ENCODE measurements at regions not wholly inside any gene's neighbourhood (a gene's known extent, or its start where the extent isn't known, plus 50 kb on each side); places are given as distances from the start of the nearest gene placed in this dataset.

DNA sequence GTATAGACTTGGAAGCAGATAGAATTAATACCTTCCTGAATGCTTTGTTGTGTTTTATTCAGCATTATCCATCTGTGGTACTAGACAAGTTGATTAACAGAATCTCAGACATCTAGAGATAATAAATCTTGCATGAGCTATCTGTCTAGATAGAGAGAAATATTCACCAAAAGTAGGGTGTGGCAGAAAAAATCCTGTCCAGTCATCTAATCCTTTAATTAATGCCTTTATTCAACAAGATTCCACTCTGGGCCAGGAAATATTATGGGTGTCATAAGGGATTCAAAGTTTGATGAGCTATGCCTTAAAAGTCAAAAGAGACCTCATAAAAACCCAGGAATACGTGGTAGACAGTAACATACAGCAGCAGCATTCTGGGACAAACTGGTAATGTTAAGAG lies 601.2 kb downstream of the LMO4 start:
- no peak for FAIRE-seq
- H3K4me3 ChIP-seq (ENCODE audit: low read length in 3 of 3) = no peak overlapping the region
- peaks cover 0 to 4% (median 0%) of the 10 kb centered on the region in 3 donors for H3K9me3 ChIP-seq (ENCODE audit: control insufficient read depth in 2 of 3, insufficient read depth in 1 of 3, low read length in 3 of 3)
- H3K9ac ChIP-seq (ENCODE audit: low read length in 3 of 3) = no peak overlapping the region
- no peaks in the 10 kb centered on the region for H3K36me3 ChIP-seq (ENCODE audit: control insufficient read depth in 2 of 3, insufficient read depth in 3 of 3, low read length in 3 of 3)
- DNase-seq = no peak
- H3K4me1 ChIP-seq (ENCODE audit: control insufficient read depth in 2 of 3, insufficient read depth in 2 of 3, low read depth in 1 of 3, low read length in 3 of 3) = no peaks in the 10 kb centered on the region
- intact Hi-C loops (cut with DNase I) = no loop called here
- H3K27me3 ChIP-seq (ENCODE audit: control insufficient read depth, insufficient read depth, low read length) = no peaks in the 10 kb centered on the region
- H3K27ac ChIP-seq (ENCODE audit: low read depth in 2 of 2, low read length in 2 of 2) = no peak overlapping the region
- TF ChIP-seq, protein P1, sequence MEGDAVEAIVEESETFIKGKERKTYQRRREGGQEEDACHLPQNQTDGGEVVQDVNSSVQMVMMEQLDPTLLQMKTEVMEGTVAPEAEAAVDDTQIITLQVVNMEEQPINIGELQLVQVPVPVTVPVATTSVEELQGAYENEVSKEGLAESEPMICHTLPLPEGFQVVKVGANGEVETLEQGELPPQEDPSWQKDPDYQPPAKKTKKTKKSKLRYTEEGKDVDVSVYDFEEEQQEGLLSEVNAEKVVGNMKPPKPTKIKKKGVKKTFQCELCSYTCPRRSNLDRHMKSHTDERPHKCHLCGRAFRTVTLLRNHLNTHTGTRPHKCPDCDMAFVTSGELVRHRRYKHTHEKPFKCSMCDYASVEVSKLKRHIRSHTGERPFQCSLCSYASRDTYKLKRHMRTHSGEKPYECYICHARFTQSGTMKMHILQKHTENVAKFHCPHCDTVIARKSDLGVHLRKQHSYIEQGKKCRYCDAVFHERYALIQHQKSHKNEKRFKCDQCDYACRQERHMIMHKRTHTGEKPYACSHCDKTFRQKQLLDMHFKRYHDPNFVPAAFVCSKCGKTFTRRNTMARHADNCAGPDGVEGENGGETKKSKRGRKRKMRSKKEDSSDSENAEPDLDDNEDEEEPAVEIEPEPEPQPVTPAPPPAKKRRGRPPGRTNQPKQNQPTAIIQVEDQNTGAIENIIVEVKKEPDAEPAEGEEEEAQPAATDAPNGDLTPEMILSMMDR (IDR thresholded peaks at IDR 0.05; ENCODE audit: borderline replicate concordance, extremely low read depth, insufficient read depth) = no peak

DNA sequence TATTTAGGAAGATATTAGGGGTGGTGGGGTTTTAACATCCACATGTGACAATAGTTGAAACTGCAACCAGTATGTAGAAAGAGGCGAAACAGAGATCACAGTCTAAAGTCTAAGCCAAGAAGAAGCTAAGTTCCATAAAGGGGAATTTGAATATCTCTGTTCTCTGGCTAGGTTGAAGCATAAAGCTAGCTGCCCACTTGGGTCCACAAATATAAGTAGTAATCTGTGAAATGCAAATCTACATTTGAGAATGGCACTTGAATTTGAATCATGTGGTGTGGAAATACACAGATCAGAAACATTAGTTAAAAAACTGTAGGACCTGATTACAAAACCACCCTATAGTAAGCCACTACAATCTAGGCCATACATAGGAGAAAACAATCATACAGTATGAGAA lies 602.1 kb downstream of the LMO4 start:
- no peaks in the 10 kb centered on the region for H3K36me3 ChIP-seq (ENCODE audit: control insufficient read depth in 2 of 3, insufficient read depth in 3 of 3, low read length in 3 of 3)
- no peak for FAIRE-seq

DNA sequence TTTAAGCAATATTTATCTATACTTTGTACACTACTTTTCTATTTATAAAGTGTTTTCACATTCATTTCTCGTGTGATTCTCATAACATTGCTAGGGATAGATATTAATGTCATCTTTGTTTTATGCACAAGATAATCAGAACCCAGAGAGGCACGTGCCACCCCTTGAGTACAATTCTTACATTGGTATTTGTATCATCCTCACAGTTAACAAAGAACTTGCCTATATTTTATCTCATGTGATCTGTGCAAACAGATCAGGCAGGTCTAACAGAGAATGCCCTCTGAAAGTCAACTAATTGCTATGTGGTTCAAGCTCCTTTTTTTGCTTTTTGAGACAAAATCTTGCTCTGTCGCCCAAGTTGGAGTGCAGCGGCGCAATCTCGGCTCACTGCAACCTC lies 604.5 kb downstream of the LMO4 start:
- intact Hi-C loops (cut with DNase I) = no loop called here
- TF ChIP-seq, protein P1 (IDR thresholded peaks at IDR 0.05; ENCODE audit: borderline replicate concordance, extremely low read depth, insufficient read depth) = no peak
- no peak for FAIRE-seq
- DNase-seq = no peak
- Histone ChIP-seq H3K27me3 (ENCODE audit: control insufficient read depth, insufficient read depth, low read length) (no peaks in the 10 kb centered on the region), H3K36me3 (ENCODE audit: control insufficient read depth in 2 of 3, insufficient read depth in 3 of 3, low read length in 3 of 3) (no peaks in the 10 kb centered on the region), H3K4me1 (ENCODE audit: control insufficient read depth in 2 of 3, insufficient read depth in 2 of 3, low read depth in 1 of 3, low read length in 3 of 3) (no peaks in the 10 kb centered on the region), H3K9ac (ENCODE audit: low read length in 3 of 3) (no peak overlapping the region), H3K4me3 (ENCODE audit: low read length in 3 of 3) (no peak overlapping the region), H3K9me3 (ENCODE audit: control insufficient read depth in 2 of 3, insufficient read depth in 1 of 3, low read length in 3 of 3) (peaks cover 0 to 4% (median 0%) of the 10 kb centered on the region in 3 donors), H3K27ac (ENCODE audit: low read depth in 2 of 2, low read length in 2 of 2) (no peak overlapping the region)

More for the DNA sequence above, 602.1 kb downstream of the LMO4 start:
- Histone ChIP-seq H3K27ac (ENCODE audit: low read depth in 2 of 2, low read length in 2 of 2) (no peak overlapping the region), H3K9ac (ENCODE audit: low read length in 3 of 3) (no peak overlapping the region), H3K9me3 (ENCODE audit: control insufficient read depth in 2 of 3, insufficient read depth in 1 of 3, low read length in 3 of 3) (peaks cover 0 to 4% (median 0%) of the 10 kb centered on the region in 3 donors), H3K4me1 (ENCODE audit: control insufficient read depth in 2 of 3, insufficient read depth in 2 of 3, low read depth in 1 of 3, low read length in 3 of 3) (no peaks in the 10 kb centered on the region), H3K4me3 (ENCODE audit: low read length in 3 of 3) (no peak overlapping the region), H3K27me3 (ENCODE audit: control insufficient read depth, insufficient read depth, low read length) (no peaks in the 10 kb centered on the region)
- no peak for DNase-seq
- TF ChIP-seq, protein P1 (IDR thresholded peaks at IDR 0.05; ENCODE audit: borderline replicate concordance, extremely low read depth, insufficient read depth) = no peak
- intact Hi-C loops (cut with DNase I) = no loop called here

DNA sequence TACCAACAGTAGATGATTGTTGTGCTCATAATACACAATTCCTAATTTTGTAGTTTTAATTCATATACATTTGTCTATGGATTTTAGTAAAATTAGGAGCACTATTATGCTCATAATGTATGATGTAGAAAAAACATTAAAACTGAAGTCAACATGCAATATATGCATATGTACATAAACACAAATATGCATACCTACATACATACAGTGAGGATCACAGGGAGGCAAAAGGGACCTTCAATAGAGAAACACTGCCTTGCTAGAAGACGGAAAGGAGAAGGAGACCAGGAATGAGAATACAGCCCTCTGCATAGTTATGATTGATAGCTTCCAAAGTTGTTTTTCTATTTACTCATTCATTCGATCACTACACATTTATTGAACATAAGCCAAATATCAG lies 606.5 kb downstream of the LMO4 start:
- no peaks in the 10 kb centered on the region for H3K4me1 ChIP-seq (ENCODE audit: control insufficient read depth in 2 of 3, insufficient read depth in 2 of 3, low read depth in 1 of 3, low read length in 3 of 3)

More for the DNA sequence above, 606.5 kb downstream of the LMO4 start:
- Histone ChIP-seq H3K27me3 (ENCODE audit: control insufficient read depth, insufficient read depth, low read length) (no peaks in the 10 kb centered on the region), H3K9me3 (ENCODE audit: control insufficient read depth in 2 of 3, insufficient read depth in 1 of 3, low read length in 3 of 3) (peaks cover 0 to 4% (median 0%) of the 10 kb centered on the region in 3 donors), H3K4me3 (ENCODE audit: low read length in 3 of 3) (no peak overlapping the region), H3K36me3 (ENCODE audit: control insufficient read depth in 2 of 3, insufficient read depth in 3 of 3, low read length in 3 of 3) (no peaks in the 10 kb centered on the region), H3K27ac (ENCODE audit: low read depth in 2 of 2, low read length in 2 of 2) (no peak overlapping the region), H3K9ac (ENCODE audit: low read length in 3 of 3) (no peak overlapping the region)
- FAIRE-seq = no peak
- TF ChIP-seq, protein P1 (IDR thresholded peaks at IDR 0.05; ENCODE audit: borderline replicate concordance, extremely low read depth, insufficient read depth) = no peak
- DNase-seq = no peak
- intact Hi-C loops (cut with DNase I) = no loop called here
